Activated CD8-positive, alpha-beta T cell treated with anti-CD3 and anti-CD28 coated beads, Interleukin-2, amount 10 ng/mL, durations not matched to agents 7 days and 5 days (primary cell): ENCODE measurements at regions not wholly inside any gene's neighbourhood (a gene's known extent, or its start where the extent isn't known, plus 50 kb on each side); places are given as distances from the start of the nearest gene placed in this dataset.

Source experiments
- ATAC-seq: fragments of 150-1000 bp; cut with Tn5 transposase; one replicate; pipeline ENCODE4 v1.10.0; 2021; ENCODE audit warnings: moderate library complexity
- CTCF ChIA-PET: fragments of 350-600 bp; sonication (Branson Sonifier 250); formaldehyde crosslinking; loops from one replicate; lab custom pipeline; 2021; ENCODE audit warnings: antibody characterized with exemption; lab: Charles Lee
- POLR2A ChIA-PET: fragments of 350-600 bp; sonication (Branson Sonifier 250); formaldehyde crosslinking; loops from one replicate; lab custom pipeline; 2021; ENCODE audit warnings: antibody characterized with exemption; lab: Charles Lee
- DNase-seq: peaks from one replicate; pipeline ENCODE4 v3.0.0-alpha.2; 2020
- H3K27ac Mint-ChIP-seq: one replicate; pipeline ENCODE4 v1.8.0; 2021; ENCODE audit warnings: mild to moderate bottlenecking, mixed read lengths
- H3K27me3 Mint-ChIP-seq: one replicate; pipeline ENCODE4 v1.8.0; 2021; ENCODE audit warnings: low read depth, mixed read lengths
- H3K36me3 Mint-ChIP-seq: one replicate; pipeline ENCODE4 v1.8.0; 2021; ENCODE audit warnings: low read depth, mixed read lengths
- H3K4me1 Mint-ChIP-seq: one replicate; pipeline ENCODE4 v1.8.0; 2021; ENCODE audit warnings: low read depth, mixed read lengths
- H3K4me3 Mint-ChIP-seq: one replicate; pipeline ENCODE4 v1.8.0; 2021; ENCODE audit warnings: mild to moderate bottlenecking, mixed read lengths
- H3K9me3 Mint-ChIP-seq: one replicate; pipeline ENCODE4 v1.8.0; 2022; ENCODE audit warnings: mixed read lengths; ENCODE audit not compliant: insufficient read depth

GRCh38 chr6:142537612-142538478 lies 236.0 kb downstream of the ADGRG6 start:
- no peak overlapping the region for H3K4me3 Mint-ChIP-seq
- ChIA-PET POLR2A (no interaction called here), CTCF (no interaction called here)
- H3K27me3 Mint-ChIP-seq, result no peaks in the 10 kb centered on the region
- ATAC-seq (no peak), DNase-seq (peak; percentile 33)
- no peak overlapping the region for H3K27ac Mint-ChIP-seq
- peaks cover 16% of the 10 kb centered on the region for H3K9me3 Mint-ChIP-seq
- no peaks in the 10 kb centered on the region for H3K4me1 Mint-ChIP-seq
- H3K36me3 Mint-ChIP-seq, result peaks cover 3% of the 10 kb centered on the region

- H3K9me3 Mint-ChIP-seq, result no peaks in the 10 kb centered on the region
- ATAC-seq (no peak), DNase-seq (no peak)
- ChIA-PET CTCF (no interaction called here), POLR2A (no interaction called here)
- peaks cover 21% of the 10 kb centered on the region for H3K4me1 Mint-ChIP-seq
- H3K36me3 Mint-ChIP-seq, result no peaks in the 10 kb centered on the region
- H3K27me3 Mint-ChIP-seq, result no peaks in the 10 kb centered on the region
- H3K4me3 Mint-ChIP-seq, result no peak overlapping the region
- H3K27ac Mint-ChIP-seq, result no peak overlapping the region
These were observed 241.0 kb downstream of the ADGRG6 start for GRCh38 chr6:142542704-142543233.

GRCh38 chr6:142543606-142544005 lies 241.8 kb downstream of the ADGRG6 start:
- no peak overlapping the region for H3K27ac Mint-ChIP-seq
- no peaks in the 10 kb centered on the region for H3K27me3 Mint-ChIP-seq
- peaks cover 2% of the 10 kb centered on the region for H3K36me3 Mint-ChIP-seq
- H3K4me1 Mint-ChIP-seq, result peaks cover 27% of the 10 kb centered on the region
- no peak overlapping the region for H3K4me3 Mint-ChIP-seq
- H3K9me3 Mint-ChIP-seq, result no peaks in the 10 kb centered on the region
- no peak for DNase-seq
- ChIA-PET CTCF (interaction anchor here (2.1 kb wide), 1 partner anchor 69 kb away, joined by 9 read pairs; no protein-coding TSS in a partner anchor), POLR2A (no interaction called here)
- ATAC-seq, result no peak

- Mint-ChIP-seq H3K27ac (peak overlapping the region; percentile 19), H3K9me3 (peaks cover 2% of the 10 kb centered on the region), H3K36me3 (peaks cover 6% of the 10 kb centered on the region), H3K27me3 (no peaks in the 10 kb centered on the region), H3K4me3 (no peak overlapping the region), H3K4me1 (peaks cover 34% of the 10 kb centered on the region)
- ChIA-PET POLR2A (interaction anchor here (0.6 kb wide), 1 partner anchor 655 kb away, joined by 3 read pairs; no protein-coding TSS in a partner anchor), CTCF (interaction anchor here (0.7 to 2.1 kb wide), 3 partner anchors 22 to 1571 kb away, joined by 3 to 9 read pairs (median 3); no protein-coding TSS in a partner anchor)
- DNase-seq (no peak), ATAC-seq (peak; percentile 7)
These were observed 242.5 kb downstream of the ADGRG6 start for GRCh38 chr6:142544199-142544838.

DNA sequence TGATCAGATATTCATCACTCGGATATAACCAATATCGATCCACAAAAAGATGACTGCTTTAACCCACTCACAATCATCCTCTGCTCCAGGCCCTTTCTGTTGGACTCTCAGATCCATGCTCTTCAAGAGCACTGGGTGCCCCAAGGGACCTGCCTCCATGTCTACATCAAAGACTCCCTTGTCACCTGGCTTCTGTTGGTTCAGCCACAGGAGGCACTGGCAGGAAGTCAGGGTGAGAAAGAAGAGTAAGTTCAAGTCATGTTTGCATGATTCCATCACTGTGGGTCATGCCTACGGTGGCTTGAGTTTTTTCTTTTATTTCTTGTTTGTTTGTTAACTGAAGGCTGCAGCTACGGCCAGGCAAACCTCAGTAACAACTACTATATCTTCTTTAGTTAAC lies 243.3 kb downstream of the ADGRG6 start:
- ATAC-seq (peak; percentile 55), DNase-seq (peak; percentile 50)
- peak overlapping the region; percentile 68 for H3K27ac Mint-ChIP-seq

DNA sequence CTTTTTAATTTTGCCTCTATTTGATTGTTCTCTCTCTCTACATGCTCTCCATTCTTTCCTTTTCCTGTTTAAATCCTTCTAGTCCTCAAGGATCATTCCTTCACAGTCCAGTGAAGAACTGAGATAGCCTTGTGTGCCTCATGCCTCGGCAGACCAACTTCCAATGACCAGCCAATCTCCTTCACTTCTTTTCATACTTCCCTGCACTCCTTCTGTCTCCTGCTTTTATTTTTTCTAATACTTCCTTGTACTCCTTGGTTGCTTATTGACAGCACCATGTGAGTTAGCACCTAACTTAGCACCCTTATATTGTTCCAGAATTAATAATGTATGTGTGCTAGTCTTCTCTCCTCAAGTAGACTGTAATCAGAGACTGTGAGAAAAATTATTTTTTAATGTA lies 246.8 kb downstream of the ADGRG6 start:
- H3K4me3 Mint-ChIP-seq, result no peak overlapping the region
- H3K27ac Mint-ChIP-seq, result peak overlapping the region; percentile 48
- CTCF ChIA-PET, result no interaction called here
- no peaks in the 10 kb centered on the region for H3K27me3 Mint-ChIP-seq
- DNase-seq (no peak), ATAC-seq (no peak)
- H3K4me1 Mint-ChIP-seq, result peaks cover 54% of the 10 kb centered on the region
- POLR2A ChIA-PET, result no interaction called here
- H3K9me3 Mint-ChIP-seq, result peaks cover 3% of the 10 kb centered on the region
- peaks cover 8% of the 10 kb centered on the region for H3K36me3 Mint-ChIP-seq

More for the DNA sequence above, 243.3 kb downstream of the ADGRG6 start:
- ChIA-PET POLR2A (no interaction called here), CTCF (interaction anchor here (2.1 kb wide), 1 partner anchor 71 kb away, joined by 9 read pairs; no protein-coding TSS in a partner anchor)
- peaks cover 3% of the 10 kb centered on the region for H3K9me3 Mint-ChIP-seq
- H3K36me3 Mint-ChIP-seq, result peaks cover 8% of the 10 kb centered on the region
- H3K4me1 Mint-ChIP-seq, result peaks cover 37% of the 10 kb centered on the region
- no peaks in the 10 kb centered on the region for H3K27me3 Mint-ChIP-seq
- H3K4me3 Mint-ChIP-seq, result no peak overlapping the region

GRCh38 chr6:142550310-142551063 lies 248.7 kb downstream of the ADGRG6 start:
- H3K36me3 Mint-ChIP-seq, result peaks cover 8% of the 10 kb centered on the region
- H3K9me3 Mint-ChIP-seq, result peaks cover 3% of the 10 kb centered on the region
- ChIA-PET CTCF (interaction anchor here (1.3 to 3.0 kb wide), 3 partner anchors 16 to 75 kb away, joined by 6 to 17 read pairs (median 15); no protein-coding TSS in a partner anchor), POLR2A (interaction anchor here (0.6 kb wide), 1 partner anchor 154 kb away, joined by 3 read pairs; no protein-coding TSS in a partner anchor)
- H3K4me1 Mint-ChIP-seq, result peaks cover 36% of the 10 kb centered on the region
- no peak for ATAC-seq
- no peak overlapping the region for H3K4me3 Mint-ChIP-seq
- H3K27ac Mint-ChIP-seq, result no peak overlapping the region
- H3K27me3 Mint-ChIP-seq, result no peaks in the 10 kb centered on the region
- no peak for DNase-seq

DNA sequence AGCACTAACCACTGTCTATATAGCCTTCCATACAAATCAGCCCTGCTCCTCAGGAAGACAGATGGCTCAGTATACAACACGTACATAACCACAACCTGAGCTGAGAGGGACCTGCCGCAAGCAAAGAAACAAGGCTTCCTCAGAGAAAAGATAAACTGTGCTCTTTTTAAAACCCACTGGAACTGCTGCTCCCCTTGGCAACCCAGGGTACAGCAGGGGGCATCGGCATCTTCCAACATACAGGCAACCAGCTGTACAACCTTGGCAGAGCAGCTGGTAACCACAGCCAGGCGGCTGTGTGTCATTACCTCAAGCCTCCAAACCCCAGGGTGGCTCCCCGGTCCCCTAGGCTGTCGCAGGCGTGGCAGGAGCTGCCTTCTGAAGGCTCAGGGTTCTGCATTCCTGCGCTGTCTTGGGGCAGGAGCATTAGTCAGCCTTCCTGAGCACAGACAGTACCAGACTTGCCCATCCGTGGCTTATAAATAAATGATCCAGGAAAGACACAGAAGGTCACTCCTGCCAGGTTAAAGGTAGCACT lies 249.5 kb downstream of the ADGRG6 start:
- ChIA-PET CTCF (interaction anchor here (1.3 to 3.0 kb wide), 3 partner anchors 15 to 76 kb away, joined by 6 to 17 read pairs (median 15); no protein-coding TSS in a partner anchor), POLR2A (interaction anchor here (0.6 kb wide), 1 partner anchor 153 kb away, joined by 3 read pairs; no protein-coding TSS in a partner anchor)
- Mint-ChIP-seq H3K4me3 (peak overlapping the region; percentile 23), H3K27ac (peak overlapping the region; percentile 76), H3K27me3 (no peaks in the 10 kb centered on the region), H3K36me3 (peaks cover 8% of the 10 kb centered on the region), H3K4me1 (peaks cover 34% of the 10 kb centered on the region), H3K9me3 (peaks cover 3% of the 10 kb centered on the region)
- DNase-seq, result peak; percentile 74
- ATAC-seq, result peak; percentile 96

DNA sequence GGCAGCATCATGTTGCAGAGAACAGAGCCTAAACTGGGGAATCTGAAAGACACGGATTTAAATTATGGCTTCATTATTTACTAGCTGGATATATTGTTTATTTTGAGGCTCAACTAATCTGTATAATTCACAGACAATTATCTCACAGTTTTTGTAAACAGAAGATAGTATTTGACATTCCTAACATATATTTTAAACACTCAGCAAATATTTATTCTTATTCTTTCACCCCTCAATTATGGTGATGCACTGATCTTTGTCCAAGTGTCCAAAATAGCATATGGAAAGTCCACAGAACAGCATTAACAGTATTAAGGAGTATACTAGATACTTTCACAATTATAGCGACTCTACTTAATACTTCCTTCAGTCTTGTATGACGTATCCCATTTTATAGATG lies 257.0 kb downstream of the ADGRG6 start:
- Mint-ChIP-seq H3K27me3 (no peaks in the 10 kb centered on the region), H3K4me1 (peaks cover 21% of the 10 kb centered on the region), H3K36me3 (no peaks in the 10 kb centered on the region), H3K4me3 (no peak overlapping the region), H3K27ac (no peak overlapping the region), H3K9me3 (no peaks in the 10 kb centered on the region)
- ATAC-seq (no peak), DNase-seq (no peak)
- ChIA-PET POLR2A (no interaction called here), CTCF (interaction anchor here (0.7 kb wide), 1 partner anchor 84 kb away, joined by 3 read pairs; no protein-coding TSS in a partner anchor)

GRCh38 chr6:142561511-142562265 lies 259.9 kb downstream of the ADGRG6 start:
- ChIA-PET POLR2A (interaction anchor here (0.8 kb wide), 1 partner anchor 564 kb away, joined by 4 read pairs; no protein-coding TSS in a partner anchor), CTCF (no interaction called here)
- ATAC-seq, result peak; percentile 58
- Mint-ChIP-seq H3K27me3 (no peaks in the 10 kb centered on the region), H3K27ac (peak overlapping the region; percentile 66), H3K36me3 (no peaks in the 10 kb centered on the region), H3K9me3 (no peaks in the 10 kb centered on the region), H3K4me3 (no peak overlapping the region), H3K4me1 (peaks cover 21% of the 10 kb centered on the region)
- no peak for DNase-seq
